A549 (cell line): ENCODE measurements at regions not wholly inside any gene's neighbourhood (a gene's known extent, or its start where the extent isn't known, plus 50 kb on each side); places are given as distances from the start of the nearest gene placed in this dataset.

Experiments used
- BHLHE40 ChIP-seq: IDR thresholded peaks from 2 replicates; pipeline ENCODE4 v1.6.1; 2012; ENCODE audit warnings: low read depth, low read length, inconsistent platforms
- HDAC2 ChIP-seq: fragments of 200-600 bp; sonication (generic); IDR thresholded peaks from 2 replicates; pipeline ENCODE4 v1.6.1; 2016
- HOXB13 ChIP-seq: fragments of 250-450 bp; sonication (Bioruptor Pico); IDR thresholded peaks from 2 replicates; pipeline ENCODE4 v1.5.0; 2020; ENCODE audit warnings: low read depth, mild to moderate bottlenecking, moderate library complexity
- KDM1A ChIP-seq: fragments of 200-600 bp; sonication (generic); IDR thresholded peaks from 2 replicates; pipeline ENCODE4 v1.6.1; 2016; ENCODE audit warnings: low read depth, mild to moderate bottlenecking
- MAFK ChIP-seq: fragments of 450-650 bp; IDR thresholded peaks from 2 replicates; pipeline ENCODE4 v1.6.1; 2014; ENCODE audit not compliant: partially characterized antibody
- POLR2A ChIP-seq: IDR thresholded peaks from 2 replicates; pipeline ENCODE4 v1.6.1; 2012; ENCODE audit warnings: mild to moderate bottlenecking, low read length
- POLR2AphosphoS2 ChIP-seq: conservative IDR thresholded peaks from 2 replicates; pipeline ENCODE4 v1.6.1; 2012; ENCODE audit warnings: low read length, improper control_type of control experiment, inconsistent platforms
- SMC3 ChIP-seq: fragments of >200 bp; sonication (Bioruptor Twin); formaldehyde crosslinking; IDR thresholded peaks from 3 replicates; pipeline ENCODE4 v1.6.1; 2018; ENCODE audit warnings: inconsistent platforms
- TF ChIP-seq, protein P1 (sequence below): fragments of 450-650 bp; IDR thresholded peaks from 2 replicates; pipeline ENCODE4 v1.6.1; 2014; ENCODE audit warnings: antibody characterized with exemption
- TF ChIP-seq, protein P2 (sequence below): IDR thresholded peaks from 2 replicates; pipeline ENCODE4 v1.6.1; 2012
- TF ChIP-seq, protein P3 (sequence below): fragments of >200 bp; sonication (Bioruptor Twin); formaldehyde crosslinking; IDR thresholded peaks from 3 replicates; pipeline ENCODE4 v1.5.1; 2016

DNA sequence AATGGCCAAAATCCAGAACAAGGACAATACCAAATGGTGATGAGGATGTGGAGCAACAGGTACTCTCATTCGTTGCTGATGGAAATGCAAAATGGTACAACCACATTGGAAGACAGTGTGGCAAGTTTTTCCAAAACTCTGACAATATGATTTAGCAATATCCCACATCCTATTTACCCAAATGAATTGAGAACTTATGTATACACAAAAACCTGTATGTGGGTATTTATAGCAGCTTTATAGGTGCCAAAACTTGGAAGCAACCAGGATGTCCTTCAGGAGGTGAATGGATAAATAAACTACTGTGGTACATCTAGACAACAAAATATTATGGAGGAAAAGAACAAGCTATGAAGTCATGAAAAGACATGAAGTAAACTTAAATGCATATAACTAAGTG, 156.5 kb downstream of the TFAP2A start:
- TF ChIP-seq, protein P1, sequence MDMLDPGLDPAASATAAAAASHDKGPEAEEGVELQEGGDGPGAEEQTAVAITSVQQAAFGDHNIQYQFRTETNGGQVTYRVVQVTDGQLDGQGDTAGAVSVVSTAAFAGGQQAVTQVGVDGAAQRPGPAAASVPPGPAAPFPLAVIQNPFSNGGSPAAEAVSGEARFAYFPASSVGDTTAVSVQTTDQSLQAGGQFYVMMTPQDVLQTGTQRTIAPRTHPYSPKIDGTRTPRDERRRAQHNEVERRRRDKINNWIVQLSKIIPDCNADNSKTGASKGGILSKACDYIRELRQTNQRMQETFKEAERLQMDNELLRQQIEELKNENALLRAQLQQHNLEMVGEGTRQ: no peak
- TF ChIP-seq POLR2AphosphoS2: no peak
- no peak for TF ChIP-seq BHLHE40
- TF ChIP-seq KDM1A: no peak
- TF ChIP-seq, protein P2, sequence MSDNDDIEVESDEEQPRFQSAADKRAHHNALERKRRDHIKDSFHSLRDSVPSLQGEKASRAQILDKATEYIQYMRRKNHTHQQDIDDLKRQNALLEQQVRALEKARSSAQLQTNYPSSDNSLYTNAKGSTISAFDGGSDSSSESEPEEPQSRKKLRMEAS: no peak
- TF ChIP-seq, protein P3, sequence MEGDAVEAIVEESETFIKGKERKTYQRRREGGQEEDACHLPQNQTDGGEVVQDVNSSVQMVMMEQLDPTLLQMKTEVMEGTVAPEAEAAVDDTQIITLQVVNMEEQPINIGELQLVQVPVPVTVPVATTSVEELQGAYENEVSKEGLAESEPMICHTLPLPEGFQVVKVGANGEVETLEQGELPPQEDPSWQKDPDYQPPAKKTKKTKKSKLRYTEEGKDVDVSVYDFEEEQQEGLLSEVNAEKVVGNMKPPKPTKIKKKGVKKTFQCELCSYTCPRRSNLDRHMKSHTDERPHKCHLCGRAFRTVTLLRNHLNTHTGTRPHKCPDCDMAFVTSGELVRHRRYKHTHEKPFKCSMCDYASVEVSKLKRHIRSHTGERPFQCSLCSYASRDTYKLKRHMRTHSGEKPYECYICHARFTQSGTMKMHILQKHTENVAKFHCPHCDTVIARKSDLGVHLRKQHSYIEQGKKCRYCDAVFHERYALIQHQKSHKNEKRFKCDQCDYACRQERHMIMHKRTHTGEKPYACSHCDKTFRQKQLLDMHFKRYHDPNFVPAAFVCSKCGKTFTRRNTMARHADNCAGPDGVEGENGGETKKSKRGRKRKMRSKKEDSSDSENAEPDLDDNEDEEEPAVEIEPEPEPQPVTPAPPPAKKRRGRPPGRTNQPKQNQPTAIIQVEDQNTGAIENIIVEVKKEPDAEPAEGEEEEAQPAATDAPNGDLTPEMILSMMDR: no peak
- TF ChIP-seq SMC3: no peak
- TF ChIP-seq MAFK: no peak
- no peak for TF ChIP-seq HDAC2
- TF ChIP-seq HOXB13: no peak
- TF ChIP-seq POLR2A: no peak
